NB4 (cell line): ENCODE measurements at regions not wholly inside any gene's neighbourhood (a gene's known extent, or its start where the extent isn't known, plus 50 kb on each side); places are given as distances from the start of the nearest gene placed in this dataset.

Experiments
- CTCF ChIP-seq: IDR thresholded peaks from one replicate; pipeline ENCODE4 v1.5.1; 2012; ENCODE audit warnings: low read depth, low read length
- MAX ChIP-seq: IDR thresholded peaks from 2 replicates; pipeline ENCODE4 v1.6.1; 2011; ENCODE audit warnings: low read depth, low read length
- MYC ChIP-seq: IDR thresholded peaks from 2 replicates; pipeline ENCODE4 v1.6.1; 2011; ENCODE audit warnings: low read depth, low read length
- POLR2A ChIP-seq: IDR thresholded peaks from 2 replicates; pipeline ENCODE4 v1.6.1; 2011; ENCODE audit warnings: mild to moderate bottlenecking; ENCODE audit not compliant: insufficient read length; ENCODE audit errors: extremely low read depth

- TF ChIP-seq CTCF (no peak), POLR2A (no peak), MYC (no peak), MAX (no peak)
Observed at GRCh38 chr5:125037020-125037419, 290.6 kb upstream of the ZNF608 start.
